ENCODE measurements at regions not wholly inside any gene's neighbourhood (a gene's known extent, or its start where the extent isn't known, plus 50 kb on each side); places are given as distances from the start of the nearest gene placed in this dataset.

DNA sequence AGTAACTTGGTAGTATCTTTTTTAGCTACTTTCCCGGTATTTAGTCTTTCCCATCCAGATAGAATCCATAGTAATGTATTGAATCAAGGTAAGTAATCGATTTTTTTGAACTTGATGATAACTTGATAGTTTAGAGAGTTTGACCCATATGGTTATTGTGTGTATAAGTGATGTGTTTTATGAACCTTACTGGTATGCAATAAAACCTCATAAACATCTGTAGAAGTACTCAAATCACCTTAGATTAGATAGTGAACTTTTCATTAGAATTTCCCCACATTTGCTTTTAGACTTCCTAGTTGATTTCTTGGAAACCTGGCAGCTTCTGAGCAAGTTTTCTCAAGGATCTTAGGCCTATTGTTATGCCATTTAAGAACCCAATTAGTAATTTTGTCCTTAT is 80.8 kb upstream of the PDE5A start:
- Histone ChIP-seq H3K36me3 (no peaks in the 10 kb centered on the region), H3K27me3 (no peaks in the 10 kb centered on the region), H3K4me3 (no peak overlapping the region), H3K9me3 (no peaks in the 10 kb centered on the region), H3K4me1 (no peaks in the 10 kb centered on the region), H3K27ac (no peak overlapping the region)
- TF ChIP-seq, protein P1, sequence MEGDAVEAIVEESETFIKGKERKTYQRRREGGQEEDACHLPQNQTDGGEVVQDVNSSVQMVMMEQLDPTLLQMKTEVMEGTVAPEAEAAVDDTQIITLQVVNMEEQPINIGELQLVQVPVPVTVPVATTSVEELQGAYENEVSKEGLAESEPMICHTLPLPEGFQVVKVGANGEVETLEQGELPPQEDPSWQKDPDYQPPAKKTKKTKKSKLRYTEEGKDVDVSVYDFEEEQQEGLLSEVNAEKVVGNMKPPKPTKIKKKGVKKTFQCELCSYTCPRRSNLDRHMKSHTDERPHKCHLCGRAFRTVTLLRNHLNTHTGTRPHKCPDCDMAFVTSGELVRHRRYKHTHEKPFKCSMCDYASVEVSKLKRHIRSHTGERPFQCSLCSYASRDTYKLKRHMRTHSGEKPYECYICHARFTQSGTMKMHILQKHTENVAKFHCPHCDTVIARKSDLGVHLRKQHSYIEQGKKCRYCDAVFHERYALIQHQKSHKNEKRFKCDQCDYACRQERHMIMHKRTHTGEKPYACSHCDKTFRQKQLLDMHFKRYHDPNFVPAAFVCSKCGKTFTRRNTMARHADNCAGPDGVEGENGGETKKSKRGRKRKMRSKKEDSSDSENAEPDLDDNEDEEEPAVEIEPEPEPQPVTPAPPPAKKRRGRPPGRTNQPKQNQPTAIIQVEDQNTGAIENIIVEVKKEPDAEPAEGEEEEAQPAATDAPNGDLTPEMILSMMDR (IDR thresholded peaks at IDR 0.05), result no peak
- TF ChIP-seq POLR2A (IDR thresholded peaks at IDR 0.05) (no peak), POLR2AphosphoS5 (IDR thresholded peaks at IDR 0.05; ENCODE audit: insufficient read depth in 1 of 2, low read depth in 1 of 2) (no peak)
- intact Hi-C loops (cut with DNase I), result no loop called here
- DNase-seq (ENCODE audit: extremely low spot score in 2 of 2), result no peak

DNA sequence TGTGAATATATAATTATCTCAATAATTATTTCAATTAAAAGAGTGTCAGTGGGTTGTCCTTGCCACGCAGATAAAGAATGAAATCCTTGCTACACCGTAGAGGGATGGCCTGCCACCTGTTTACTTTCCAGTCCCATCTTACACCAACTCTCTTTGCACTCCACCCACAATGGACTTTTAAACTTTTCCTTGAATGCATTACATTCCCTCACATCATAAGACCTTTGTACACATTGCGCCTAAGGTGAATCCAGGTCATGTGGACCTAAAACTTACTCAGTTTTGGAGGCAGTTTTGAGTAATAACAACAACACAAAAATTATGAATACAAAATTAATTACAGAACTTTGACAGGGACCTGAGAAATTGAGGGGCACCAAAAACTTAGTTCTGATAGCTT is 78.7 kb upstream of the PDE5A start:
- intact Hi-C loops (cut with DNase I), result no loop called here
- no peaks in the 10 kb centered on the region for H3K27me3 ChIP-seq
- no peak for DNase-seq (ENCODE audit: extremely low spot score in 2 of 2)
- H3K27ac ChIP-seq, result no peak overlapping the region
- no peak overlapping the region for H3K4me3 ChIP-seq
- no peaks in the 10 kb centered on the region for H3K9me3 ChIP-seq
- no peaks in the 10 kb centered on the region for H3K36me3 ChIP-seq
- TF ChIP-seq, protein P1 (IDR thresholded peaks at IDR 0.05), result no peak
- TF ChIP-seq POLR2AphosphoS5 (IDR thresholded peaks at IDR 0.05; ENCODE audit: insufficient read depth in 1 of 2, low read depth in 1 of 2) (no peak), POLR2A (IDR thresholded peaks at IDR 0.05) (no peak)
- H3K4me1 ChIP-seq, result no peaks in the 10 kb centered on the region

DNA sequence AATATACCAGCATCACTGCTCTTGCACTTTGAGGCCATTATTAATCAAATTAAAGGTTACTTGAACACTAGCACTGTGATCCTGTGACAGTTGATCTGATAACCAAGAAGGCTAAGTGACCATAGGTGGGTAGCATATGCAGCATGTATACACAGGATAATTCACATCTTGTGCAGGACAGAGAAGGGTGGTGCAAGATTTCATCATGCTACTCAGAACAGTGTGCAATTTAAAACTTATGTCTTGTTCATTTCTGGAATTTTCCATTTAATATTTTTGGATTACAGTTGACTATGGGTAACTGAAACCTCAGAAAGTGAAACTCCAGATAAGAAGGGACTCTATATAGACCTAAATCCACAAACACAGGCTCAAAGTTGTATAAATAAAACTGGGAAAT is 78.2 kb upstream of the PDE5A start:
- H3K27me3 ChIP-seq, result no peaks in the 10 kb centered on the region
- no peaks in the 10 kb centered on the region for H3K4me1 ChIP-seq
- no peak overlapping the region for H3K4me3 ChIP-seq
- no peak overlapping the region for H3K27ac ChIP-seq
- intact Hi-C loops (cut with DNase I), result no loop called here
- H3K36me3 ChIP-seq, result no peaks in the 10 kb centered on the region
- no peaks in the 10 kb centered on the region for H3K9me3 ChIP-seq
- no peak for DNase-seq (ENCODE audit: extremely low spot score in 2 of 2)
- TF ChIP-seq, protein P1 (IDR thresholded peaks at IDR 0.05), result no peak
- TF ChIP-seq POLR2A (IDR thresholded peaks at IDR 0.05) (no peak), POLR2AphosphoS5 (IDR thresholded peaks at IDR 0.05; ENCODE audit: insufficient read depth in 1 of 2, low read depth in 1 of 2) (no peak)

DNA sequence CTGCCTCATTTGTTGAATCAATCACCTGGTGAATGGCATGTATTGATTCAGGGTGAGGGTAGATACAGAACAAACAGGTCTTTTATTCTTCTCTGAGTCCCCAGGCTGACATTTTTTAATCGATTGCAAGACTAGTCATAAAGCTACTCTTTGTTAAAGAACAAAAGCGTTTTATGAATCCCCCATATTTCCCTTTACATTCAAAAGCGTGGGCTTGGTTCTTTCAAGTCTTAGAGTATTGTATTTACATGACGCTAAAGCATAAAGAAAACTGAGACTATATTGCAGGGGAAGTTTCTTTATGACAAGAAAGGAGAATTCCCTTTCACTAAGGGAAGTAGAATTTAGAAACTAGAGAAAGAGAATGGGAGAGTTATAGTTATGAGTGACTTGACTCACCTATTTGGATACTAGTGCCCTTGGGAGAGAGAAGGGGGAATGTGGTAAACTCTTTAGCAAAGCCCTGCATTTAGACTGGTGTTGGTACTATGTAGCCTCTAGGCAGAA is 69.3 kb upstream of the PDE5A start:
- intact Hi-C loops (cut with DNase I), result no loop called here
- no peaks in the 10 kb centered on the region for H3K4me1 ChIP-seq
- no peak for DNase-seq (ENCODE audit: extremely low spot score in 2 of 2)
- no peak for TF ChIP-seq POLR2AphosphoS5 (IDR thresholded peaks at IDR 0.05; ENCODE audit: insufficient read depth in 1 of 2, low read depth in 1 of 2)
- no peak for TF ChIP-seq POLR2A (IDR thresholded peaks at IDR 0.05)
- TF ChIP-seq, protein P1 (IDR thresholded peaks at IDR 0.05), result no peak
- no peaks in the 10 kb centered on the region for H3K27me3 ChIP-seq
- H3K9me3 ChIP-seq, result no peaks in the 10 kb centered on the region
- no peak overlapping the region for H3K27ac ChIP-seq
- no peak overlapping the region for H3K4me3 ChIP-seq
- no peaks in the 10 kb centered on the region for H3K36me3 ChIP-seq

DNA sequence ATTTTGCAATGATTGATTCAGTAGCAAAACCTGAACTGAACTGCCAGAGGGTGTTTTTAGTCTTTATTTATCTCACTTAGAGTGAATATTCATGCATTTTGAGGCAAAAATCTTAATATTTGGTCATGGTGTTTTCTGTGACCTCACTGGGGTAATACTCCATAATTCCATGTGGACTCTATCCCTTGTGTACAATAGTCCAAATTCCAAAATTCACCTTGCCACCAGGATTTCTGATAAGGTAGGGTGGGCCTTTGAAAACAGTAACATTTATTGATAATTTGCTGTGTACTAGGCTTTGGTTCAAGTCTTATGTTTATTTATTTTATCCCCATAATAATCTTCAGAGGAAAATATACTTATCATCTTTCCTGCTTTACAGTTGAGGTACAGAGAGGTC is 68.4 kb upstream of the PDE5A start:
- intact Hi-C loops (cut with DNase I), result no loop called here
- Histone ChIP-seq H3K27ac (no peak overlapping the region), H3K9me3 (no peaks in the 10 kb centered on the region), H3K27me3 (no peaks in the 10 kb centered on the region), H3K4me3 (no peak overlapping the region), H3K4me1 (no peaks in the 10 kb centered on the region), H3K36me3 (no peaks in the 10 kb centered on the region)
- no peak for DNase-seq (ENCODE audit: extremely low spot score in 2 of 2)
- TF ChIP-seq POLR2AphosphoS5 (IDR thresholded peaks at IDR 0.05; ENCODE audit: insufficient read depth in 1 of 2, low read depth in 1 of 2), result no peak
- TF ChIP-seq, protein P1 (IDR thresholded peaks at IDR 0.05), result no peak
- TF ChIP-seq POLR2A (IDR thresholded peaks at IDR 0.05), result no peak

Data from vagina (tissue), 2 donors.